Lung microvascular endothelial cell (primary cell): ENCODE measurements at regions not wholly inside any gene's neighbourhood (a gene's known extent, or its start where the extent isn't known, plus 50 kb on each side); places are given as distances from the start of the nearest gene placed in this dataset.

Experiments
- DNase-seq, 2 donors: peaks; one replicate each; pipeline versions ENCODE4 v3.0.0 to v3.0.0-alpha.2; 2010; ENCODE audit warnings: low read depth in 2 of 2

DNA sequence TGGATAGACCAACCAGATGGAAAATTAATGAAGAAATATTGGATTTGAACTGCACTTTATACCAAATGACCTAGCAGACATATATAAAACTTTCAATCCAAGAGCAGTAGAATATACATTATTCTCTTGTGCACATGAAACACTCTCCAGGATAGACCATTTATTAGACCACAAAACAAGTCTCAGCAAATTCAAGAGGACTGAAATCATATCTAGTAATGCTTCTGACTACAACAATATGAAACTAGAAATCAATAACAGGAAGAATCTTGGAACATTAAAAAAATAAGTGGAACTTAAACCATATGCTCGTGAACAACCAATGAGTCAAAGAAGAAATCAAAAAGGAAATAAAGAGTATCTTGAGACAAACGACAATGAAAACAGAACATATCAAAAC lies 150.0 kb upstream of the CD180 start:
- DNase-seq = no peak

DNA sequence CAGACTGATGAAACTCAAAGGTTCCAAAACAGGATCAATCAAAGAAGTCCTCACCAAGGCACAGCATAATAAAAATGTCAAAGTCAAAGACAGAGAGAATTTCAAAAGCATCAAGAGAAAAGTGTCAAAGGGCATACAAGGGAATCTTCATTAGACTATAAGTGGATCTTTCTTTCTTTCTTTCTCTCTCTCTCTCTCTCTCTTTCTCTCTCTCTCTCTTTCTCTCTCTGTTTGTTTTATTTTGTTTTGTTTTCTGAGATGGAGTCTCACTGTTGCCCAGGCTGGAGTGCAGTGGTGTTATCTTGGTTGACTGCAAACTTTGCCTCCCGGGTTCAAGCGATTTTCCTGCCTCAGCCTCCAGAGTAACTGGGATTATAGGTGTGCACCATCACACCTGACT lies 148.3 kb upstream of the CD180 start:
- DNase-seq = no peak

GRCh38 chr5:67343835-67344234 lies 147.2 kb upstream of the CD180 start:
- no peak for DNase-seq

DNA sequence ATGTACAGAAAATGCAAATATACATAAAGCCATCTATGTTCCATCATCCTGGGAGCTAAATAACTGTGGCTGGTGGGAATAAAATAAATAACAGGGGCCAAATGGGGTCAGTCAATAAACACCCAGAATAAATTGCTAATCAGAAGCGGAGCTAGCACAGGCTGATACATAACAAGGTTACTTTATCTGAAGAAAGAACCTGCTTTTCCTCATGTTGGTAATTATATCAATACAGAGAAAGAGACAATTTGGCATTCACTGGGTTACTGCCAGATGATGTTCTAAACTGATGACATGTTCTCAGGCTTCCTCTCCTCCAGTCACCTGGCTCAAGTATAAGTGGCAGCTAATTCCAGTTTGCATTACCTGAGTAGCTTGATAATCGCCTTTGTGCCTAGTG lies 144.9 kb upstream of the CD180 start:
- no peak for DNase-seq

DNA sequence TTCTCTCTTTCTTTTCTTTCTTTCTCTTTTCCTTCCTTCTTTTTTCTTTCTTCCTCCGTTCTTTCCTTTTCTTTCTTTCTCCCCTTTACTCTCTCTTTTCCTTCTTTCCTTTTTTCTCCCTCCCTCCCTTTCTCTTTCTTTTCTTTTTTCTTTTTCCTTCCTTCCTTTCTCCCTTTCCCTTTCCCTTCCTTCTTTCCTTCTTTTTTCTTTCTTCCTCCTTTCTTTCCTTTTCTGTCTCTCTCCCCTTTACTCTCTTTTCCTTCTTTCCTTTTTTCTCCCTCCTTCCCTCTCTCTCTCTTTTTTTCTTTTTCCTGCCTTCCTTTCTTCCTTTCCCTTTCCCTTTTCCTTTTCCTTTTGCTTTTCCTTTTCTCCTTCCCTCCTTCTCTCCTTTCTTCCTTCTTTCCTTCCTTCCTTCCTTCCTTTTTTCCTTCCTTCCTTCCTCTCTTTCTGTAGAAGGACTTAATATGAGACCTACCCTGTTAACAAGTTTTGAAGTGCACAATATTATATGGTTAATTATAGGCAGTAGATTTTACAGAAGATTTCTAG lies 142.7 kb upstream of the CD180 start:
- DNase-seq = no peak

DNA sequence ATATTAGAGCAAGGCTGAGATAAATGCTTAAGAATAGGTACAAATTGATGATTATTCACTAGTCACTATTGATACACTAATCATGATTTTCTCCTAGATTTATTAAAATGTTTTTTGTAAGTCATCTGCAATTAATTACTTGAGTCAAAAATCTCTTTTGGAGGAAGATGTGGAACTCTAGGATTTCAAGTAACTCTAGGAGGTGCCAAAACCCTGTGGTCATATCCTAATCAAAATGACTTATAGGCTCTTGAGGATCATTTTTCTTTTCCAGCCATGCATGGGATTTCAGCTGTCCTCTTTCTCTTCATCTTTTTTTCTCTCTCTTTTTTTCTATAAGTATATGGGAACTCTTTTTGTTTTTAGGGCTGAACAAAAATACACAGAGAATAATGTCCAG lies 141.8 kb upstream of the CD180 start:
- no peak for DNase-seq

- DNase-seq = no peak
Observed at GRCh38 chr5:67337751-67338150, 141.2 kb upstream of the CD180 start.

DNA sequence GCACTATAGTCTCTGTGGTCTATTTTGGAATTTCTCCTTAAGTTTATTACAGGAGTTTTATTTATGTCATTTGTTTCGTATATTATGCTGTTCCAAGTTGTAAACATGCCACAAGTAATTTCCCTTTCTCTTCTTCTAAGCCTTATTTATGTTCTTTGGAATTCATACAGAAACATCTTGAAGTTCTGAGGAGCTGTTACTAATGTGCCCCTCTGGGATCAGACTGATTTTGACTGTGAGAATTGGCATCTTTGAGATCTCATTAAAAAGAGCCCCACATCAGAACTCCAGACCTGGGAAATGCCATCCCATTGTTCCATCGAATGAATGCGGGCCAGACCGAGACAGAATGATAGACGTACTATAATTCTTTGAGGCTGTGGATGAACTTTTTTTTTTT lies 138.8 kb upstream of the CD180 start:
- DNase-seq = no peak

GRCh38 chr5:67334373-67334772 lies 137.8 kb upstream of the CD180 start:
- DNase-seq = no peak

DNA sequence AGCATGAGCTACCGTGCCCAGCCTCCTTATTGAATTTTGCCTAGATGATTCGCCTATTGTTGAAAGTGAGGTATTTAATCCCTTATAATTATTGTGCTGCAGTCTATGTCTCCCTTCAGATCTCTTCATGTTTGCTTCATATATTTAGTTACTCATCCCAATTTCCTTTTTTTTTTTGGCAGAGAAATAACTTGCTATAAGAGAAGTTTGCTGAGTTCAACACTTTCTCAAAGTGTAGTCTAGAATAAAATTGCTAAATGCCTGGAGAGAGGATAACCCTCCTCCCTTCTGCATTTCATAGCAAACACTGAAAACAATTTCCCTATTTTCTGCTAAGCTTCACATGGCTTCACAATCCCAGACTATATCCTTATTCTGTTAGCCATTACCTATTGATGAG lies 136.6 kb upstream of the CD180 start:
- DNase-seq = no peak

DNA sequence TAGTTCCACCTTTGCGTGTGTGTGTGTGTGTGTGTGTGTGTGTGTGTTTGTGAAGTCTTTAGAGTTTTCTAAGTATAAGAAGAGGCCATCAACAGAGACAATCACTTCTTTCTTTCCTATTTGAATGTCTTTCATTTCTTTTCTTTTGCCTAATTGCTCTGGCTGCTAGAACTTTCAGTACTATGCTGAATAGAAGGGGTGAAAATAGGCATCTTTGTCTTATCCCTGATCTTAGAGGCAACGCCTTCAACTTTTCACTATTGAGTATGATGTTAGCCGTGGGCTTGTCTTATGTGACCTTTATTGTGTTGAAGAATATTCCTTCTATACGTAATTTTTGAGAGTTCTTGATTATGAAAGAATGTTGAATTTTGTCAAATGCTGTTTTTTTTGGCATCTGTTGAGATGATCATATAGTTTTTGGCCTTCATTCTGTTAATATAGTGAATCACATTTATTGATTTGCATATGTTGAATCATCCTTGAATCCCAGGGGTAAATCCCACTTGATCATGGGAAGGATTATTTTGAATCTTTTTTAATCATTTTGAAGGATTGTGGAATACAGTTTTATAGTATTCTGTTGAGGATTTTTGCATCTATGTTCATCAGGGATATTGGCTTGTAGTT lies 134.8 kb upstream of the CD180 start:
- DNase-seq = no peak

DNA sequence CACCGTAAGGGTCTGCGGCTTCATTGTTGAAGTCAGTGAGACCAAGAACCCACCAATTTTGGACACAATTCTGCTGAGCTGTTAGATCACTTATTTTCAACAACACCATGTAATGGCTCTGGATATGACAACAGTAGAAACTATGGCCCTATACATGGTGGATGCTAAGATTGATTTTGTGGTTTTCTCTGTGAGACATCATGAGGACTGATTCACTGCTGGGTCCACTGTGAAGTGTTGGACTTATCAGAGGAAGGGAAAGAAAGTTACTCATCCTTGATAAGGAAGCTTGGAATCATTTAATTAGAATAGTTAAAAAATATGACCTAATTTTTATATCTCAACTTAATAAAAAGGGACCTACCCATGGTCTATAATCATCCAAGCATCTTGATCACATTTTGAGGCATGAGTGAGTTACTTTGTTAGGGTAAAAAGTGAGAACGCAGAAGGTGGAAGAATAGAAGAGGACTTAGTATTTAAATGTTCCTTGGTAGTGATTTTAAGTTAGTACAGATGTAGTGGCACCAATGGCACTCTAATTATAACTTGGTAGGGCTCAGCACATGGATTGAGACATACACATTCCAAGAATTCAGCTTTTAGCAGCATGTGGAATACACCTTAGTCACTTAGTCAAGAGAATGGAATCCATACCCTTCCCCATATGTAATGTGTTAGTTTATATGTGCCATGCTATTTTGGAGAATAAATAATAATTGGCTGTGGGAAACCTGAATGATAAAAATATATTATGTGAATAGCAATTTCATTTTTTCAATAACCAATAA lies 123.5 kb upstream of the CD180 start:
- DNase-seq = no peak

DNA sequence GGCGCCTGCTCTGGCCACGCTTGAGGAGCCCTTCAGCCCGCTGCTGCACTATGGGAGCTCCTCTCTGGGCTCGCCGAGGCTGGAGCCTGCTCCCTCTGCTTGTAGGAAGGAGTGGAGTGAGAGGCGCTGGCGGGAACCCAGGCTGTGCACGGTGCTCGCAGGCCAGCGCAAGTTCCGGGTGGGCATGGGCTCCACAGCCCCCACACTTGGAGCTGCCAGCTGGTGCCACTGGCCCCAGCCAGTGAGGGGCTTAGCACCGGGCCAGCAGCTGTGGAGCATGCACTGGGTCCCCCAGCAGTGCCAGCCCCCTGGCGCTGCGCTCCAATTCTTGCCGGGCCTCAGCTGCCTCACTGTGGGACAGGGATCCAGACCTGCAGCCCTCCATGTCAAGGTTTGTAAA lies 122.1 kb upstream of the CD180 start:
- no peak for DNase-seq

DNA sequence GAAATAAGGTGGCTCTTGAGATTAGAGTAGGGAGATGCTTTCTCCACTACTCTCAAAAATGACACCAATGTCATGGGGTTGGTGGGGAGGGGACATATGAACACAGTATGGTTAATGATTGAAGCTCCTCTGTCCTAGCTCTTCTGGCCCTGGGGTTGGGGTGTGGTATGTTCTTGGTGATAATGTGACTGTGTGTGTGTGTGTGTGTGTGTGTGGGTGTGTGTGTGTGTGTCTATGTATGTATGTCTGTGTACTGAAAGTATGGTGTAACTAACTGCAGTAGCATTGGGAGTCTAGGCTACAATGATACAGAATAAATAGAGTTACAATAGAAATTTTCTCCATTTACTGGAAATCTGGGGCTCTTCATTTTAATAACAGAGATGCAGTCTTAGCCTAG lies 121.0 kb upstream of the CD180 start:
- no peak for DNase-seq

GRCh38 chr5:67316695-67317094 lies 120.1 kb upstream of the CD180 start:
- DNase-seq = no peak

GRCh38 chr5:67315082-67315989 lies 118.7 kb upstream of the CD180 start:
- peak; percentile 27 to 83 for DNase-seq

- DNase-seq = no peak
Observed at GRCh38 chr5:67311701-67312100, 115.1 kb upstream of the CD180 start.

DNA sequence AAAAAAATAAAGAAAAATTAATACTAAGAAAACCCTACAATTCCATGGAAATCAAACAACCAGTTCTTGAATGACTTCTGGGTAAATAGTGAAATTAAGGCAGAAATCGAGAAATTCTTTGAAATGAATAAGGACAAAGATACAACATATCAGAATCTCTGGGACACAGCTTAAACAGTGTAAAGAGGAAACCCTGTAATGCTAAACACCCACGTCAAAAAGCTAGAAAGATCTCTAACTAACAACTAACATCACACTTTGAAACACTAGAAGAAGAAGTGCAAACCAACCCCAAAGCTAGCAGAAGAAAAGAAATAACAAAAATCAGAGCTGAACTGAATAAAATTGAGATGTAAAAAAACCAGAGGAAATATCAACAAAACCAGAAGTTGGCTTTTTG lies 114.6 kb upstream of the CD180 start:
- no peak for DNase-seq

- no peak for DNase-seq
Observed at GRCh38 chr5:67310740-67311139, 114.1 kb upstream of the CD180 start.

- DNase-seq = no peak
Observed at GRCh38 chr5:67310169-67310568, 113.6 kb upstream of the CD180 start.

DNA sequence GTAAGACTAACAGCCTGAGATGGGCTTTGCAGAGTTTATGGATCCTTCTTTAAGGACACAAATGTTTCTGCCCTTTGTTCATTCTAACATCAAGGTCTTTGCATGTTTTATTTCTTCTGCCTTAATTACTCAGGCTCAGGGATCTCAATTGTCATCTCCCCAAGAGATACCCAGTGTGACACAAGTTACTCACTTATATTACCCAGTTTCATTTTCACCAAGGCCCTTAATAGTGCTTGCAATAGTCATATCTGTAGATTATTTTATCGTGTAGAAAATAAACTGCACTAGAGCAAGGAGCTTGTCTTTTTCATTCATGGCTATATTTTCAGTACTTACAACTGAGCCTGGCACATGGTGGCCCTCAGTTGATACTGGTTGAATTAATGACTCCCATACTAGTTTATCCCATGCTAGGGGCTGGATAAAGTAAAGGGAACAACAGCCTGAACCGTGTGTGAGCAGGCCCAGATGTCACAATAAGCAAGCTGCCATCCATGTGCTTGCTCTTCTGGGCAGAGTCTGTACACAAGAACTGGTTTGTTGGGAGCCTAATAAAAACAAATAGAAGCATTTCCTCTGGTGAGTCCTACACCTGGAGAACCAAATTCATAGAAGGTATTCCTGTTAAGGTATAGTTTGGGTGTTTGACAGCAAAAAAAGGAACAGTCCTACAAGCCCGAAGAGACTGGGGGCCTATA lies 112.5 kb upstream of the CD180 start:
- DNase-seq = no peak
